GM18511 (cell line): ENCODE measurements at regions not wholly inside any gene's neighbourhood (a gene's known extent, or its start where the extent isn't known, plus 50 kb on each side); places are given as distances from the start of the nearest gene placed in this dataset.

ENCODE experiments used
- ATAC-seq: cut with Tn5 transposase; IDR thresholded peaks from one replicate; pipeline ENCODE4 v1.9.1; 2021; ENCODE audit warnings: mild to moderate bottlenecking, moderate library complexity; ENCODE audit not compliant: unreplicated experiment

GRCh38 chr7:19455623-19456022, 253.2 kb downstream of the POLR1F start:
- no peak for ATAC-seq

- ATAC-seq, result no peak
Measured at GRCh38 chr7:19448091-19448490, 260.7 kb downstream of the POLR1F start.

DNA sequence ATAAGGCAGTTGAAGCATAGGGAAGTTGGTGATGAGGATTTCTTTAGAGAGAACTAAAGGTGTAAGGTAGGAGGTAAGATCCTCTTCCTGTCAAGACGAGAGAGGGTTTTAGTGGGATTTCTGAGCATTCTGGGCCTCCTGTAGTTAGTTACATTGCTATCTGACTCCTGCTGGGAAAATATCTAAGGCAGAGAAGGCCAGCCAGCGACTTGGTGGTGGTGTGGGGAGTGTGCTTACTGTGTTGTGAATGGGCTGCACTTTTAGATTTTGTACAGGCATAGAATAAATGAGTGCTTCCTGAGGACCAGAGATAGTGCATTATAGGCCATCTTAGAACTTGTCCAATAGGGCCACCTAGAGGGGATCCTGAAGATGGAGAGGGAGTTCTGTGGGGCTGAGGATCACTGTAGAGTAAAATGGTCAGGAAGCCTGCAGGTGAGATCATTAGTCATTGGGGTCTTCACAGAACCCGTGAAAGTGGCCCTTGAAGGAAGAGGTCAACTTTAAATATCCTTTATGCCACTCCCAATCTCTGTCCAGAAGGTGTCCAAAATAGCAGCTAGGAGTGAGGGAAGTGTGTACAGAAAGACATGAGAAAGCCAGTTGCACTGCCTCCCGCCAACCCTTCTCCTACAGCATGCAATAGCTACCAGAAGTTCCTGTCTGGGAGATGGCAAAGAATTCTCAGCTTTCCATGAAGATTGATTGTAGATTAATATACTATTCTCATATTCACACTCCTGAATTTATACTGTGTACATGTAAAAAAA, 266.6 kb downstream of the POLR1F start:
- ATAC-seq, result no peak

DNA sequence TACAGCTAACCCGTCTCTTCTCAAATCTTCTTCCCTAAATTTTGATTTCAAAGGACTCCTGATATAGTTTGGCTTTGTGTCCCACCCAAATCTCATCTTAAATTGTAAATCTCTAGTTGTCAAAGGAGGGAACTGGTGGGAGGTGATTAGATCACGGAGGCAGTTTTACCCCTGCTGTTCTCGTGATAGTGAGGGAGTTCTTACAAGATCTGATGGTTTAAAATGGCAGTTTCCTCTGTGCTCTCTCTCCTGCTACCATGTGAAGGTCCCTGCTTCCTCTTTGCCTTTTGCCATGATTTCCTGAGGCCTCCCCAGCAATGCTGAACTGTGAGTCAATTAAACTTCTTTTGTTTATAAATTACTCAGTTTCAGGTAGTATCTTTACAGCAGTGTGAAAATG, 269.3 kb downstream of the POLR1F start:
- ATAC-seq, result no peak

DNA sequence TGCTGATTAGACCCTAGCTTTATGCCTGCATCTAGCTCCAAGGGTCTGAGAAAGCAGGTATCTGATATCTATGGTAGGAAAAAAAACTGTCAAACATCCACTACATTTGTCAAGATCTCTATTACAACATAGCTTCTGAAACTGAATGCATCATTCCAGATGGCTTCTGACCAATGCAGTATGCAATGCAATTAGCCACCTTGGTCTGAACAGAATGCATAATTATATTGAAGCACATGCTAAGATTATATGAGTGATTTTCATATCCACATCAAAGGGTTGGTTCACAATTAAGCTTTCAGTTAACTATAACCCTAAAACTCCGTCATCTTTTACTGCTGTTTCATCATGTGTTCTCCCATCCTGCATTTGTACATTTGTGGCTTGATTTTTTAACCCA, 271.4 kb downstream of the POLR1F start:
- ATAC-seq, result no peak

- ATAC-seq, result no peak
Measured at GRCh38 chr7:19427944-19428343, 280.9 kb downstream of the POLR1F start.

- no peak for ATAC-seq
Measured at GRCh38 chr7:19421861-19422260, 276.6 kb upstream of the FERD3L start.

DNA sequence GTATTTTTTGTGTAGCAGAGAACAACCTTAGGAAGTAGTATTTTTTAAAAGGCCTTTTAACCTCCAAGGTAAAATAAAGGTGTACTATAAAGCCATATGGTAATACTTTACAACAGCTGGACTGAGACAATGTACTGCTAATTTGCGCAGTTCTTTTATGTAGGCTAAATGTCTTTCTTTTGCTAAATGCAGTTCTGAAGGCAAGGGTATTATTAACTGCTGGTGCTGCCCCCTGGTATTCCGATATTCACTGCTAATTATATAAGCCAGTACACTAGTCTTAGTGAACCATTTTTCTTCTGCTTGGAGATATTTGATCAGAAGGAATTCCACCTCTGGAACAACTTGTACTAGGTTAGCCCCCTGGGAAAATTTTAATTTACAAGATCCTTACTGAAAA, 272.0 kb upstream of the FERD3L start:
- no peak for ATAC-seq

- ATAC-seq, result no peak
Measured at GRCh38 chr7:19415123-19415522, 269.9 kb upstream of the FERD3L start.

DNA sequence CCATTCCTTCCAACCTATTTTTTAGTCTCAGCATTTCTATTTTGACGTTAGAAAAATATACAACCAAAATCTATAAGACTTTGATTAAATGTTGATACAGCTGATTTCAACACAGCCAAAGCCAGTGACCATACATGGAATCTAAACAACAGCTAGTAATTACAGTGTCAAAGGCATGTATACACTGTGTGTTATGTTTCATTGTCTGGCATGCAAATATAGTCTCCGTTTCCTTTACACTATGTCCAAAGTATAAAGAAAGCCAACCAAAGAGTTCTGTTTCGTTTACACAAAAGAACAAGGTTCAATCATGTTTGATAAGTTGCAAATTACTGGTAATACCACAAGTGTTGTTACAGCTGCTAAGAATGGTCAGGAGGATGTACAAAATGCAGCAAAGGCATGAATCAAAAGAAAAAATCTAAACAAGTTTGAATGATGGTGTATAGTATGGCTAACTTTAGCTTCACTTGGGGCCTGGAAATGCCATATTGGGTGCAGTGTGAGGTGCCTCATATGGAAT, 268.3 kb upstream of the FERD3L start:
- no peak for ATAC-seq

DNA sequence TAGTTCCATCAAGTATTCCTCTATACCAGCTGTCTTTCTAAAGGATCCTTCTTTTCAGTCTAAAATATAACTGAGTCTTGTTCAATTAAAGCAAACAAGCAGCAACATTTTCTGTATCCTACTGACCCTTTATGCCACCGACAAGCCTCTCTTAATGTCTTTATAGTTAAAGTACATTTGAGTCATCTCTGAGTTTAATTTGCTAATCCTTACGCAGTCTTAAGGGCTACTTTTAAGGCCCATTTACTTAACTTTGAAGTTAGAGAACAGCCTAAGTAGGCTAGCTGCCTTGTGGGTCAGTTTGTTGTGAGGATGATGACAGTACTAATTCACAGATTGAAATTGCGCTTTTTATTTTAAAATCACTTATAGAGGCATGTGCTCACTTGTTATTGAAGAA, 265.5 kb upstream of the FERD3L start:
- no peak for ATAC-seq

DNA sequence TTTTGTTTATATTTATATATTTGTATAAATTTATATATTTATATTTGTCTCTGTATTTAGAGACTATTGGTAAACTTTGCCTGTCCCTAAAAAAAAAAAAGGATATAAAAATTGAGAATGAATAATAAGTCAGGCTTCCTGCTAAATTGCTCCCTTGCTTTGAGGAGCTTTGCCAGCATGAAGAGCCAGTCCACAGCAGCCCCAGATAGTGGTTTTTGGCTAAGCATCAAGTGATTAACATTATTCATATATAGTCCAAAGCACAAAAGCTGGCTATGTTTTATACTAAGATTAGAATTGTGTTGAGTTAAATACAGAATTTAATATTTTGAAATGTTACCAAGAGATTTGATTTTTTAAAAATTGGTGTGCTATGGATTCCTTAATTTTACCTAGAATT, 264.9 kb upstream of the FERD3L start:
- ATAC-seq, result no peak

DNA sequence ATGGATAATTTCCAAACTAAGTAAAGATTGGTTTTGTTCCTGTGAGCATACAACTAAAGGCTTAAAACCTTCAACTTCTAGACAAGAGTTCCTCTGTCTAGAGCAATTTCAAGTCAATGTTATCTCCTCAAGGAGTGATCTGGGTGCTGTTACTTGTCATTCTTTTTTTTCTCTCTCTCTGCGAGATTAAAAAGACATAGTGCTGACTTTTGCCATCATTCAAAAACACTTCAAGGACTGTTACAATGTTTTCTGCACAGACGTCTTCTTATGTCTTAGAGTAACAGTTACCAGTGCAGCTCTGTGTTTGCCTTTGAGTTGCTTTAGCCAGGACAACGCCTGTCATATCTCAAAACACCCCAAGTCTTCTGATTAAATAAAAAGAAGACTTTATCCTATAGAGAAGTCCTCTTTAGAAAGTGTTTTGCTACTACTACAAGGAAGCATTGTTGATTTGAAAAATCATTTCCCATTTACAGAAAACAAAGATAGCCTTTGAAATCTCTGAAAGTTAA, 263.5 kb upstream of the FERD3L start:
- ATAC-seq, result no peak

DNA sequence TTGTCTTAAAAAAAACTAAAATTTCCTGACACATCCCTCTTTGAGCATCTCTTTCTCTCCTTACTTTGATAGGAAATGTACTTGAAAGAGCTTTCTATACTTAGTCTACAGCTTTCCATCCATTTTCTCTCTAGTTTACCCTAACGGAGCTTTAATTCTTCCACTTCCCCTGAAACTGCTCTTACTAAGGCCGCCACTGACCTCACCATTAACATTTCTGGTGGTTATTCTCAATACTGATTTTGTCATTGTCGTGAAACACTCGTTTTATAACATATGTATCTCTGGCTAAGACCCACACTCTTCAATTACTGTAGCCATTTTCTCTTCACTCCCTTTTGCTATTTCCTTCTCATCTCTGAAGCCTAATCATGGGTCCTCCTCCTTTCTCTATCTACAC, 262.0 kb upstream of the FERD3L start:
- ATAC-seq, result no peak

DNA sequence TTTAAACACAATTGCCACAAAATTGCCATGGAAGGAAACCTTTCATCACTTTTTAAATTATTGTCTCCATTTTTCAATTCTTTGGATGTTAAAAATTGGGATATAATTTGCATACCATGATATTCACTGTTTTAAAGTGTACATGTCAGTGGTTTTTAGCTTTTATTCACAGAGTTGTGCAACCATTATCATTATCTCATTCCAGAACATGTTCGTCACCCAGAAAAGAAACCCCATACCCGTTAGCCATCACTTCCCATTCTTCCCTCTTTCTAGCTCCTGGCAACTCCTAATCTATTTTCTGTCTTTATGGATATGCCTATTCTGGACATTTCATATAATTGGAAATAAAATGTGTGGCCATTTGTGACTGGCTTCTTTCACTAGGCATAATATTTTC, 260.3 kb upstream of the FERD3L start:
- ATAC-seq, result no peak

DNA sequence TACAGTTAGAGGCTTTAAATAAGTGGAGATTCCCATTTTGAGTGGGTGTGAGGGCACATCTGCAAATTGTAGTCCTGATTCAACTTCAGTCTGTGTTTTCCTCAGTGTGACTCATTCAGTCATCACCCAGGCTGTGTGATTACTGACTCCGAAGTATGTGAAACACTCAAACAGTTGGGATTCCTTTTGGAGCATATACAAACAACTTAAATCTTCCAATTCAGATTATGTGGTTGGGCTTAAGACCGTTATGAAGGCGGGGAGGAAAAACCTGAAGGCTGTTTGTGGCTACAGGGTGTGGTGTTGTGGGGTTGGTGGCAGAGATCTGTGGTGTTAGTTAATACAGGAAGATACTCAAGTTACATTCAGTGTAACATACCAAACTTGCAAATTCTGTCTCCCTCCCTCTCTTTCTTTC, 259.7 kb upstream of the FERD3L start:
- ATAC-seq, result no peak

DNA sequence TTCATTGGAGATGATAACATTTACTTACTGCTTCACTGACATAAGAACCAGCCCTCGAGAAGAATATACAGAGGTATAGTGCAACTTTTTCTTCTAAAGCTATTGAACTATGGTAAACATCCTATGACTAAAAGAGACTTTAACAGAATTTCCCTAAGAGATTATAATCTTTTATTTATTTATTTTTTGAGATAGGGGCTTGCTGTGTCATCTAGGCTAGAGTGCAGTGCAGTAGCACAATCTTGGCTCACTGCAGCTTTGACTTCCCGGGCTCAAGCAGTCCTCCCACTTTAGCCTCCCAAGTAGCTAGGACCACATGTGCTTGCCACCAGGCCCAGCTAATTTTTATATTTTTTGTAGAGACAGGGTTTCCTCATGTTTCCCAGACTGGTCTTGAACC, 258.5 kb upstream of the FERD3L start:
- ATAC-seq, result no peak

DNA sequence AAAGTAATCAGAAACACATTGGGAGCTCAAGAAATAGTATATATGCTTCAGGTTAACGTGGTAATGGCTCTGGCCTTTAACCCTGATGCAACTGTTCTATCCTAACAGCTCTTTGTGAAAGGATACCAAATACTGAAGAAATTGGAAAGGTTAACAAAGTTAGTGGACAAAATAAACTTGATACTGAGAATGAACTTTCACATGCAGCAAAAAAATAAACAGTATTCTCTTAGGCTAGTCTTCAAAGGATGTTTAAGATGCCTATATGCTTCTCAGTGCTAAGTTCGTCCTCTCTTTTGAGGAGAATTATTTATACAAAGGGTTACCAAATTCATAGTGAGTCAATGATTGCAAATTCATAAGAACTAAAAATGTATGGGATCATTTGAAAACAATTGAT, 256.2 kb upstream of the FERD3L start:
- no peak for ATAC-seq

DNA sequence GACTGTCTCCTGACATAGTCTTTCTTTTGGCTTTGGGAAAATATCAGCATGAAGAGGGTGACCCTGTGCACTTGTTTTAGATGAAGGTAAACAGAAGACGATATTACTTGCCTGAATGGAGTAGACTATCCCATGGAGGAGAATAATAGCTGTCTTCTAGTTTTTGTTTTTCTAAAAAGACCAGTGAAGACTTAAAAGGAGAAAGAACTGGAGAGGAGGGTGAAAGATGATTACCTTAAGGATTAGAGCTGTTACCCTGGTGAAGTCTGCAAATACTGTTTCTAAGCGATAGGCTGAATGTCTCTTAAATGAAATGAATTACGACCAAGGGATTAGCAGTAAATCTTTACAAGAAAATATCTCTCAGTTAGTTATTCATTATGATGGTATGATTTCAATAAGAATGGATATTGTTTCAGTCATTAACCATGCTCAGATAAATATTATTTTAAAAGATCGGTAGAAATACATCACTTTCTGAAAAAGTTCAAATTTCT, 255.6 kb upstream of the FERD3L start:
- ATAC-seq, result no peak

DNA sequence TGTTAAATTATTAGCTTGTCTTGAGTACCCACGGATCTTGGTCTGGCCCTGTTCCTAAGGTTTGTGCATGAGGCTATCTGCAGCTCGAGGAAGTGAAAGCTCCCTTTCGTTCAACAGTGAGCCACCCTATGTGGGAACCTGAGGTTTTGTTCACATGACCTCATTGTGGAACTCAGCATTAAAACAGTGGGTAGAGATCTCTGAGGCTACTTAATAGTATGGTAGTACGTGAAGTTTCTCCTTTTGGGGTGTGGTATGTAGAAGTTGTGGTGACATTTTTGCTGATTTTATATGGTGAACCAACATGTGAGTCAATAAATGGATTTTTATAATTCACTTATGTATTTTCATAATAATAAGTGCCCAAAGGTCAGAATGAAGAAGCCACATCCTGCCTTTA, 252.7 kb upstream of the FERD3L start:
- peak; percentile 97 for ATAC-seq

GRCh38 chr7:19392246-19392645, 247.0 kb upstream of the FERD3L start:
- no peak for ATAC-seq

GRCh38 chr7:19390795-19391194, 245.6 kb upstream of the FERD3L start:
- no peak for ATAC-seq

DNA sequence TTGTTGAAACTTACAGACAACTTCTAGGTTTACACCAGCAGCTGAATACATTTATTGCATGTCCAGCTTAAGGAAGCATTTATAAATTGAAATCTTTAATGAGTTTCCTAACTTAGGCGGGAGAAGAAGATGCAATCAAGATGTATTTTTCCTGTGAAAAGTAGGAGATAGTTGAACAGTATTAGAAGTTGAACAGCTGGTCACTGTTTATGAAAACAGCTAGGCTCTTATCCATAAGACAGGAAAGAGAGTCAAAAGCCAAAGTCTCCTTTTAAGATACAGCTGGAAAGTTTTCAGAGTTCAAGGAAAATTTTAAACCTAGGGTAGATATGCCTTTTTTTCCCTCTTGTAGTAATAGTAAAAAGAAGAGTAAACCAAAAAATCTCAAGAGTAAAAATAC, 236.1 kb upstream of the FERD3L start:
- ATAC-seq, result no peak
